Breast epithelium (tissue), 3 donors: ENCODE measurements at regions not wholly inside any gene's neighbourhood (a gene's known extent, or its start where the extent isn't known, plus 50 kb on each side); places are given as distances from the start of the nearest gene placed in this dataset.

ENCODE experiments used
- POLR2A ChIP-seq: fragments of 450-650 bp; IDR thresholded peaks from one replicate; pipeline ENCODE4 v1.6.1; 2016; ENCODE audit warnings: antibody characterized with exemption, mild to moderate bottlenecking, moderate library complexity
- POLR2AphosphoS5 ChIP-seq, 3 donors: sonication (generic); formaldehyde crosslinking; IDR thresholded peaks; one replicate each; pipeline ENCODE4 v1.6.1; 2017; ENCODE audit warnings: antibody characterized with exemption in 3 of 3
- TF ChIP-seq, protein P1 (sequence below), 3 donors: fragments of 450-650 bp; IDR thresholded peaks; one replicate each; pipeline ENCODE4 v1.5.1; 2016 to 2017; ENCODE audit warnings: antibody characterized with exemption in 3 of 3, mild to moderate bottlenecking in 3 of 3, moderate library complexity in 3 of 3

DNA sequence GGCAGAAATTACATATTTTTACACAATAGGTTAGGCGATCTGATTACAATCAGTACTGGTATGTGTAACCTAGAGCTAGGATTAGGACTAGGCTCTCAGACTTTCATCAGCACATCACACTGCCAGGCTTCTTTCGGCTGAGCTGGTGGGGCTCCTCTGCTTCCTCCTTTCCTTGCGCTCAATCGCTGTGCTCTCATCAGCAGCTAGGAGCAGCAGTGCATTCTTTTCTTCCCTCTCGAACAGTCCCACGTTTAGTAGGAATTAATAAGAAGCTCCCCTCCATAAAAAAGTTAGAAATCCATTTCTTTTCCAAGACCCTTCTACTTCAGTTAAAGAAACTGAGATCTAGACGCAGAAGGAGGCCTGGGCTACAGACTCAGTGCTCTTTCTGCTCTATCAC, 350.4 kb downstream of the SPRY1 start:
- TF ChIP-seq, protein P1, sequence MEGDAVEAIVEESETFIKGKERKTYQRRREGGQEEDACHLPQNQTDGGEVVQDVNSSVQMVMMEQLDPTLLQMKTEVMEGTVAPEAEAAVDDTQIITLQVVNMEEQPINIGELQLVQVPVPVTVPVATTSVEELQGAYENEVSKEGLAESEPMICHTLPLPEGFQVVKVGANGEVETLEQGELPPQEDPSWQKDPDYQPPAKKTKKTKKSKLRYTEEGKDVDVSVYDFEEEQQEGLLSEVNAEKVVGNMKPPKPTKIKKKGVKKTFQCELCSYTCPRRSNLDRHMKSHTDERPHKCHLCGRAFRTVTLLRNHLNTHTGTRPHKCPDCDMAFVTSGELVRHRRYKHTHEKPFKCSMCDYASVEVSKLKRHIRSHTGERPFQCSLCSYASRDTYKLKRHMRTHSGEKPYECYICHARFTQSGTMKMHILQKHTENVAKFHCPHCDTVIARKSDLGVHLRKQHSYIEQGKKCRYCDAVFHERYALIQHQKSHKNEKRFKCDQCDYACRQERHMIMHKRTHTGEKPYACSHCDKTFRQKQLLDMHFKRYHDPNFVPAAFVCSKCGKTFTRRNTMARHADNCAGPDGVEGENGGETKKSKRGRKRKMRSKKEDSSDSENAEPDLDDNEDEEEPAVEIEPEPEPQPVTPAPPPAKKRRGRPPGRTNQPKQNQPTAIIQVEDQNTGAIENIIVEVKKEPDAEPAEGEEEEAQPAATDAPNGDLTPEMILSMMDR (IDR thresholded peaks at IDR 0.05): no peak
- TF ChIP-seq POLR2AphosphoS5 (IDR thresholded peaks at IDR 0.05) (no peak), POLR2A (no peak)
